Non-pigmented ciliary epithelial cell (primary cell): ENCODE measurements at regions not wholly inside any gene's neighbourhood (a gene's known extent, or its start where the extent isn't known, plus 50 kb on each side); places are given as distances from the start of the nearest gene placed in this dataset.
"Not testable (repeated sequence)": the region's sequence is repeated elsewhere in the genome, so short reads cannot be mapped to it uniquely, and the experiment has no call there.

ENCODE experiments used
- DNase-seq: peaks from one replicate; pipeline ENCODE4 v3.0.0-alpha.2; 2010; ENCODE audit warnings: low read depth

DNA sequence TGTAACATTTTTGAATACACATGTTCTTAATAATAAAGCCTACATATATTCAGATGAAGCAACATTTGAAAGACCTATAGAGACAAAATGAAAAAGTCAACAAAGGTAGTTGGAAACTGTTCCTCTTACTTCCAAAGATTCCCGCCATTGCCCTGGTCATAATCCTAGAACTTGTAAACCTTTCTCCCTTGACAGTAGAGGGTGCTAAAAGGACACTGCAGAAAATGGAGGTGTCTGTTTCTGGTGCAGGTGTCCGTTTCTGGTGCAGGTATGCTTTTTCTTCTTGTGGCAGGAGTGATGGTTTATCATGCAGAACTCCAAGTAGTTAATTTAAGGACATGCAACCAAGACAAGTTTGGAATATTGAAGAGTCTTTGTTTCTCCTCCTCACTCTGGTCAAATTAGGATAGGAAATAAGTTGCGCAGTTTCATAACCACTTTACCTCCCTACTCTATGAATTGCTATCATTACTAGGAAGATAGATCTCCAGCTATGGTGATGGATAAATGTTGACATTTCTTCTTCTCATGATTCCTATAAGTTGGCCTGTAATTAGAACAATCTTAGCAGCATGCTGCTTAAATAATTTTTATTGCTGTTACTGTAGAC, 56.0 kb upstream of the FAM174A start:
- DNase-seq, result no peak

GRCh38 chr5:100472091-100472490, 63.1 kb upstream of the FAM174A start:
- DNase-seq, result no peak

GRCh38 chr5:100469767-100470166, 65.4 kb upstream of the FAM174A start:
- DNase-seq, result no peak

- DNase-seq, result peak; percentile 68
These were observed 70.8 kb upstream of the FAM174A start for GRCh38 chr5:100464418-100464817.

DNA sequence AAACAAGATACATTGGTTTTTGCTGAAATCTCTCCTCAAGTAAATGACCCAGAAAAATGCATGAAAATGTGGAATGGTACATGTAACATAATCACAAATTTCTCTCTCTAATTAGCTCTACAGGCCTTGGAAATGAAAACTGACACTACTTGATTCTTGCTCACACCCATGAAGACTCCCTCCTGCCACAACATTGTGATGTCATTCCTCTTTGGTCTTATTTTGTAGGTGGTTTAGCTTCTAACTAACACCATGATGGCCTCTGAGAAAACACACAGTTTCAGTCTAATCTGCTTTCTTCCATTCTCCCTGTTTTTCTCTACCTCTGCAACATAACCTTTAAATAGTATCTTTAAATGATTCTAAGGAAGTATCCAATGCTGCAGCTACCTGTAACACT, 78.6 kb upstream of the FAM174A start:
- DNase-seq, result no peak

DNA sequence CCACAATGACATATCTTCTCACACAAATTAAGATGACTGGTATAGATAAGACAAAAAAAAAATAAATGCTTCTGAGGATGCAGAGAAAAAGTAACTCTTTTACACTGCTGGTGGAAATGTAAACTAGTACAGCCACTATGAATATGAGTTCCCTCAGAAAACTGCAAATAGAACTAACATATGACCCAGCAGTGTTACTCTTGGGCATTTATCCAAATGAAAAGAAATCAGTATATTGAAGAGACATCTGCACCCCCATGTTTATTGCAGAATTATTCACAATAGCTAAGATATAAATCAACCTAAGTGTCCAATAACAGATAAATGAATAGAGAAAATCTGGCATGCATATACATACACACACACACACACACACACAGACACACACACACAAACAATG, 83.0 kb upstream of the FAM174A start:
- no peak for DNase-seq

DNA sequence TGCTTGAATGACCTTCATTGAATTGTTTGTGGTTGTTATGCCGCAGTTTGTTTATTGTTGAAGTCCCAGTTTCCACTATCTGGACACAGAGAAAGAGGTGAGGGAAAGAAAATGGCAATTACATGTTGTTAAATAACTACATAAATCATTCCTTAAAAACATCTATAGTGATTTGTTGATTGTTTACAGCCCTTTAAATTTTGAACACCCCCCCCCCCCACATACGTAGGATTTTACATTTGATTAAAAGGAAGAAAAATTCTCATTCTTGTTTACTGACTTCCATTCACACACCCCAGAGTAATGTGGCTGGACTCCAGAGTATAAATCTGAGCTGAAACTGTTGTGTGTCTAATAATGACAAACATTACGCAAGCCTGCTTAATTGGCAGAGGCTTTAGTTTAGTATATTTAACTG, 87.1 kb upstream of the FAM174A start:
- DNase-seq, result no peak

DNA sequence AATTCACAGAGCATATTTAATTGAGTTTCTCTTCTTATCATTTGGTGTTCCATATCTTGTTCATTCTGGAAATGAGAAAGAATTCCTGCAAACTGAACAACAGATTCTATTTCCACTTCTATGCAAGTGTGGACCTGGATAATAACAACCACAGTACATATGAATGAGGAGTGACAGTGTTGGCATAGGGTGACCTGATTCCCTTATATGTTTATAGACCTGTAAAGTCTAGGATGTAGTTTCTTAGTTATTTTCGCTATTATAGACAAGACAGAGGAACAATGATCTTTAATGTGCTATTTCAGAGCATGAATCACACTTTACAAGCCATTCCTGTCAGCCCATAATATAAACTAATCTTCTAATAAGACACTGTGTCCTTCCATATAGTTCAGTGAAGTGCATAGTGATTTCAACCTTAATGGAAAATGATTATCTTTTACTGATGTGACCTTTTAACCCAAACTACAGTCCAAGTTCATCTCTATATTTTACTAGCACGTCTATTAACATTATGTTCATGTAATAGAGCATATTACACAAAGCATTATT, 88.2 kb upstream of the FAM174A start:
- no peak for DNase-seq

DNA sequence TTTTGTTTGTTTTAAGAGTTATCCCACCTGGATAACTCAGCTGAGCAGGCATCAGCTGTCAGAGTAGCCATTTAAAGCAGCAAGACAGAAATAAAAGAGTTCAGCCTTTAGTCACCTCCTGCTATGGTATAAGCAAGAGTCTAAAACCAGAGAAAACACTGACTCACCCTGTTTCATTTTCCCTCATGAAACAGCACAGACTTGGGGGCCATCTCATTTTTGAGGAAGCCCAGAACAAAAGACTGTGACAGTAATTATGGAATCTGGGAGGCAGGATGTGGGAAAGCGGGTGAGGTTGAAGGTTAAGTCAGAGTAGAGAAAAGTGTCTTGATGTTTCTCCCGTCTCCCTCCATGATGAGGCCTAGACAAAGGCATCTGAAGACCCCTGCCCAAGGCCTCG, 90.2 kb upstream of the FAM174A start:
- peak; percentile 45 for DNase-seq

DNA sequence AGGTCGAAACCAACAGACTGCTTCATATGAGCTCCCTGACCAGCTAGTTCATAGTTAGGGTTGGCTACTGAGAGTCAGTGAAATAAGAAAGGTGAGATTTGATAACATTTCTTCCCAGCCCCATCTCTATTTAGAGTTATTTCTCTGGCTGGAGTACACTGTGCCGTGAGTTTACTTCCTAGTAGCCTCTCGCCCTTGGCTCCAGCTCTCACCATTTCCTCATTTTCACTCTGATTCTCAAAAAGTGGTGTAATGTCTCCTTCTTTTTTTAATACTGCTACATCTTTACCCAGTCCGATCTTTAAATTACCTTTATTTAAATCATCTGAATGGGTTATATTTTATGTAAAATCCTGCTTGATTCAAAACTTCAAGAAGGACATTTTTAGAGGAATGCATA, 100.4 kb upstream of the FAM174A start:
- DNase-seq, result no peak

- no peak for DNase-seq
These were observed 102.4 kb upstream of the FAM174A start for GRCh38 chr5:100432741-100433140.

DNA sequence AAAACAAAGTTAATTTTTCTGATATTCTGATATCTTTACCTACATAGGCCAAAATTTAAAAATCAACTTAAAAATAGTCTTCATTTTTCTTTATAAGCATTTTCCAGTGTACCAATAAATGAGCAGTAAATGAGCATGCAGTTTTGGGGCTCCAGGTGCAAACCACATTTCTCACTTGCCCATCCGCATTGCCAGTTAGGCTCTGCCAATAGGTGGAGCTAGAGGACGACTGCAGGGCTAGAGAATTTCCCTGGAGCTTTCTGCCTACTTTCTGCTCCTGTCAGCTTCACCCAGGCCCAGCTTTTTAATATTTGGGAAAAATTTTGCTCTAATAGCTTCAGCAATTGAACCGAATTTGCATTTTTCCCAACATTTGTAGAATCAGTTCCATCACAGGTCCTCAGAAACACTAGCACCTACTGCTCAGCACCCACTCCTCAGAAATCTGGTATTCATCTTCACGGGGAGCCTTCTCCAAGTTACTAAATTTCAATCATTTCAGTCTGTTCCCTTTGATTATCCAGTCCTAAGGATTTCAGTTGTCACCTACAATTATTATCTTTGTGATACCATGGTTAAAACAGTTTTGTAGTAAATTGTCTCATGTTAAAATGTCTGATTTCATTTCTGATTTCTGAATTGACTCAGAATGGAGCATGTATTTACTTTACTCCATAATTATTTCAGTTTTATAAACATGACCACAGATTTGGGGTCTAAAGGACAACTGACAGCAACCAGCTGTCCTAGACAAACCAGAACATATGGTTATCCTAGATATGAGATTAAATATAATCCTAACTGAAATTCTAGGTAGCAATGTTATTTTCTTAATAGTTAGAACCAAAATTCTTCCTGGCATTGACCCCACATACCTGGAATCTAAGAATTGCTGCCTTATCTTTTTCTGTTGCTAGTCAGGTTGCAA, 104.6 kb upstream of the FAM174A start:
- no peak for DNase-seq

DNA sequence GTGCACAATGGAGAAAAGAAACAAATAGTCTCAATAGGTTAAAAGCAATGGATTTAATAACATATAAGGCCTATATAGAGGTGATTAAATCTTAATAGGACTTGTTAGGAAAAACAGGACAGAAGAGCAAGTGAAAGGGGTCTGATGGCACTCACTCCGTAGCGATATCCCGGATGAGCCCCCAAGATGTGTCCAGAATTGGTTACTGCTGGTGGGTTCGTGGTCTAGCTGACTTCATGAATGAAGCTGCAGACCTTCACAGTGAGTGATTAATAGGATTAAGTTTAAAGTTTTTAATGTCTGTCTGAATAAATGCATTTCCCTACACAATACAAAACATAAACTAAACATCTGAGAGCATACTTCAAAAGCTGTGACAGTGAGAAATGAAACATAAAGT, 110.4 kb upstream of the FAM174A start:
- DNase-seq, result no peak

DNA sequence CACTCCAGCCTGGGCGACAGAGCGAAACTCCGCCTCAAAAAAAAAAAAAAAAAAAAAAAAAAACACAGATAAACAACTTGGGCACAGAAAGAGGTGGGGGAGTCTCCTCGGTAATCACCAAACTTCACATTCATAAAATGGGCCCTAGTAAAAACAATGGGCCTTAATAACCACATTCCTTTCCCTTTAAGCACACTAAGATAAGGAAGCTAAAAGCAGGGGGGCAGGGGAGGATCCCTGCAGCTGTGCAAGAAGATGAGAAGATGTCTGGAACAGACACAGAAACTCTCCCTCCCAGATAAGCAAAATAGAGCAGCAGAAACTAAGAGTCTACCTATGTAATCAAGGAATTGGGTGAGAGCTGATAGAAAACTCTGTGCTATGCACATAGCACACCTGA, 111.2 kb upstream of the FAM174A start:
- no peak for DNase-seq

DNA sequence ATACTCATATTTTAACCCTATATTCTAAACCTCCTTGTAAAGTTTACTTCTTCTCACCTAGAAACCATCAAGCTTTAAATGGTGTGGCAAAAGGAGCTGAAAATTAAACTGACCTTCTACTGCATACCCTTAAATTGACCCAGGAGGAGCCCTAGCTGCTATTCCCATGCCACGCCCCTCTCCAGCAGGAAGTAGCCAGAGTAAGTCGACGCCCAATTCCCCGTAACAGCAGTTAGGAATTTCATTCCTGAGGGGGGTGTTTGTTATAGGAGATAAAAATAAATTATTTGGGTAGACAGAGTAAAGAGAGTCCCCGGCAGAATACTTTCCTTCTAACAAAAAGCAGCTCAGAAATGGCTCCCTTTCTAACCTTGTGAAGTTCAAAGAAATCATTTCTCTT, 111.8 kb upstream of the FAM174A start:
- DNase-seq, result no peak

DNA sequence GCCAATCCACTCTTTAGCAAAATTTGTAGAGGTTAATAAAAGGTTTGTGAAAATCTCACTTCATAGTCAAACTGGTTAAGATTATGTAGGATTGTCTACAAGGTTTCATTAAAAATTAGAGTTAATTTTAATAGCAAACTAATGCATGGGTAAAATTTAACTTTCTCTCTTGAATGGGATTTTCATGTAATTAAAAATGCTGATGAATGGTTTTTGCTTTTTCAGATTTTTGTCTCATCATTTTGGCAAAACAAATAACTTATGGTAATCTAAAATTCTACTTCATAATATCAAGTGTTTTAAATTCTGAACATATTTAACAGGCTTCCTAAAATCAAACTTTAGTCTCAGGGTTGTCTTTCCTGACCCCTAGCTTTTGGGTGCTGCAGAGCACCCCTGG, 113.8 kb upstream of the FAM174A start:
- no peak for DNase-seq

GRCh38 chr5:100418231-100418630, 116.9 kb upstream of the FAM174A start:
- DNase-seq, result no peak

DNA sequence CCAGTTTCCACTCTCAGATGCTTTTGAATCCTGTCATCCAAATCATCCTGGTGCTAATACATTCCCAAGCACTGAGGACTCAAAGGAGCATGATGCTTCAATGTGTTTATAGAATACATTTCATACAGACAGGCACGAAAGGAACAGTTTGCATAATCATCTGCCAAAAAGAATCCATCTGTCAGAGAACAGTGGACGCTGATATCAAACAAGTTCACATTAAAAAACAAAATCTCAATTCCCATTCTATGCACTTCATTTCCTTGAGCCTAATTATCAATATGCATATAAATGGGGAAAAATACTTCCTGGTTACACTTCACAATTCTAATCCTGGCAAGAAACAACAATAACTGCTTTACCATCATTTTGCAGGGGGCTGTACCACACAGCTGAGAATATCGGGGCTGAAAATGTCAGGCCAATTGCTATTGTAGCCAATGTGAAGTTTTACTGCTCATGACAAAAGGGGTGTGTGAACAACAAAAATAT, 125.5 kb upstream of the FAM174A start:
- DNase-seq, result no peak

- no peak for DNase-seq
These were observed 128.1 kb upstream of the FAM174A start for GRCh38 chr5:100407053-100407452.

GRCh38 chr5:100406640-100407039, 128.5 kb upstream of the FAM174A start:
- no peak for DNase-seq

- no peak for DNase-seq
These were observed 133.1 kb upstream of the FAM174A start for GRCh38 chr5:100402071-100402470.

DNA sequence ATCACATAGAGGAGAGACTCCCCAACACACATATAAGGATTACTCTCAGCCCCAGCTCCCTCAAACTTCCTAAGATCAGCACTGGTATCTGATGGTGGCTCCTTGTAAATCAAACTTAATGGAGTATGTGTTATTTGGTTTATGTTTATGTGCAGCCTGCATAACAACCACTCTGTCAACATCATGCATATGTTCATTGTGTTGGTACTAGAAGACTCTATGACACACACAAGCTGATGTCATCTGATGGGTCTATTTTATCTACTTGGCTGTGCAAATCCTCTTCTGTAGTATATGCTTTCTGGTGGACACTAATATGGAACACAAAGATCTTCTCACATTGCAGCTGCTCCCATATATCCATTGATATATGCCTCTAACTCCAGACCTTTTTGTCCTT, 134.0 kb upstream of the FAM174A start:
- no peak for DNase-seq

- DNase-seq, result not testable (repeated sequence)
These were observed 136.4 kb upstream of the FAM174A start for GRCh38 chr5:100398815-100399214.
